HEK293T (cell line): ENCODE measurements at regions not wholly inside any gene's neighbourhood (a gene's known extent, or its start where the extent isn't known, plus 50 kb on each side); places are given as distances from the start of the nearest gene placed in this dataset.

ENCODE experiments used
- ARNT ChIP-seq: fragments of 450-650 bp; IDR thresholded peaks from 2 replicates; pipeline ENCODE4 v1.6.1; 2017; ENCODE audit warnings: mild to moderate bottlenecking
- BHLHE40 ChIP-seq: fragments of 450-650 bp; IDR thresholded peaks from 2 replicates; pipeline ENCODE4 v1.6.1; 2016; ENCODE audit warnings: mild to moderate bottlenecking, moderate library complexity, borderline replicate concordance
- CTBP1 ChIP-seq: fragments of 450-650 bp; IDR thresholded peaks from 2 replicates; pipeline ENCODE4 v1.6.1; 2016; ENCODE audit warnings: borderline replicate concordance
- ELF4 ChIP-seq: fragments of 450-650 bp; IDR thresholded peaks from 2 replicates; pipeline ENCODE4 v1.6.1; 2017; ENCODE audit warnings: antibody characterized with exemption
- FOXK2 ChIP-seq: fragments of 450-650 bp; IDR thresholded peaks from 2 replicates; pipeline ENCODE4 v1.6.1; 2016; ENCODE audit warnings: mild to moderate bottlenecking
- FOXM1 ChIP-seq: fragments of 450-650 bp; IDR thresholded peaks from 2 replicates; pipeline ENCODE4 v1.6.1; 2017; ENCODE audit warnings: mild to moderate bottlenecking, borderline replicate concordance
- HDGF ChIP-seq: fragments of 450-650 bp; IDR thresholded peaks from 2 replicates; pipeline ENCODE4 v1.6.1; 2017; ENCODE audit warnings: antibody characterized with exemption, borderline replicate concordance
- NFRKB ChIP-seq: fragments of 450-650 bp; IDR thresholded peaks from 2 replicates; pipeline ENCODE4 v1.6.1; 2016; ENCODE audit warnings: mild to moderate bottlenecking, moderate library complexity
- PKNOX1 ChIP-seq: fragments of 450-650 bp; IDR thresholded peaks from 2 replicates; pipeline ENCODE4 v1.6.1; 2016
- SP1 ChIP-seq: fragments of 450-650 bp; IDR thresholded peaks from 2 replicates; pipeline ENCODE4 v1.6.1; 2017
- SUZ12 ChIP-seq: fragments of 450-650 bp; IDR thresholded peaks from 2 replicates; pipeline ENCODE4 v1.6.1; 2016; ENCODE audit warnings: mild to moderate bottlenecking
- TARDBP ChIP-seq: fragments of 450-650 bp; IDR thresholded peaks from 2 replicates; pipeline ENCODE4 v1.6.1; 2016

- TF ChIP-seq SP1 (no peak), ELF4 (no peak), BHLHE40 (no peak), PKNOX1 (no peak), HDGF (no peak), NFRKB (no peak), CTBP1 (no peak), SUZ12 (no peak), FOXM1 (no peak), FOXK2 (no peak), TARDBP (no peak), ARNT (no peak)
Observed at GRCh38 chr21:35400233-35400939, 351.3 kb upstream of the RUNX1 start.
